ENCODE measurements at regions not wholly inside any gene's neighbourhood (a gene's known extent, or its start where the extent isn't known, plus 50 kb on each side); places are given as distances from the start of the nearest gene placed in this dataset.

GRCh38 chr15:31758126-31758525 lies 272.2 kb upstream of the CHRNA7 start:
- Mint-ChIP-seq H3K36me3 (ENCODE audit: insufficient read depth, unreplicated experiment) (no peaks in the 10 kb centered on the region), H3K4me3 (ENCODE audit: low read depth, unreplicated experiment) (no peak overlapping the region), H3K27me3 (ENCODE audit: unreplicated experiment) (no peaks in the 10 kb centered on the region), H3K9me3 (ENCODE audit: low read depth, unreplicated experiment) (peaks cover 2% of the 10 kb centered on the region), H3K27ac (ENCODE audit: unreplicated experiment) (no peak overlapping the region), H3K4me1 (ENCODE audit: low read depth, unreplicated experiment) (peaks cover 9% of the 10 kb centered on the region)
- intact Hi-C loops (cut with micrococcal nuclease; ENCODE audit: unreplicated experiment) = no loop called here
- CTCF ChIA-PET = interaction anchor here (0.6 kb wide), 1 partner anchor 20 kb away, joined by 3 read pairs; no protein-coding TSS in a partner anchor
- DNase-seq = peak; percentile 56
- no TSS peak for BruUV-seq (replicated peaks)
- TF ChIP-seq CTCF (IDR thresholded peaks at IDR 0.05; ENCODE audit: unreplicated experiment) = no peak

- TF ChIP-seq CTCF (IDR thresholded peaks at IDR 0.05; ENCODE audit: unreplicated experiment) = no peak
- no peaks in the 10 kb centered on the region for H3K9me3 Mint-ChIP-seq (ENCODE audit: low read depth, unreplicated experiment)
- no peak overlapping the region for H3K4me3 Mint-ChIP-seq (ENCODE audit: low read depth, unreplicated experiment)
- CTCF ChIA-PET = no interaction called here
- no peaks in the 10 kb centered on the region for H3K4me1 Mint-ChIP-seq (ENCODE audit: low read depth, unreplicated experiment)
- BruUV-seq (replicated peaks) = no TSS peak
- DNase-seq = no peak
- intact Hi-C loops (cut with micrococcal nuclease; ENCODE audit: unreplicated experiment) = no loop called here
- H3K36me3 Mint-ChIP-seq (ENCODE audit: insufficient read depth, unreplicated experiment) = no peaks in the 10 kb centered on the region
- no peak overlapping the region for H3K27ac Mint-ChIP-seq (ENCODE audit: unreplicated experiment)
- no peaks in the 10 kb centered on the region for H3K27me3 Mint-ChIP-seq (ENCODE audit: unreplicated experiment)
Observed at GRCh38 chr15:31768055-31768454, 262.3 kb upstream of the CHRNA7 start.

DNA sequence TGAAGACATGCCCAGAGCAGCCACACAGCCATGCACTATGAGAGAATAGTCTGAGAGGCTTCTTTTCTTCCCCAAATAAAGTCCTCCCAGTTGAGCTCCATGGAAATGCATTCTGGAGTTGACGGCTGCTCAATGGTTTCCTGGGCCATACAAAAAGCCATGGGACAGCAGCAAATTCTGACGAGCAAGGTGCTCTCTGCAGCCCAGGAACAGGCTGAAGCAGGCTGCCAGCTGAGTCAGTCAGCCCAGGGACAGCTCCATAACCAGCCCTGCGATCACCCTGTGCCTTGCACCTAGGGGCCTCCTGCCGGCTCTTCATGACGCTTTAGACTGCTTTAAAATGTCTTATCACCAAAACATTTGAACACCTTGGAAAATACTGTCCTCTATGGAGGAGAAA lies 256.3 kb upstream of the CHRNA7 start:
- DNase-seq = no peak
- BruUV-seq (replicated peaks) = no TSS peak
- intact Hi-C loops (cut with micrococcal nuclease; ENCODE audit: unreplicated experiment) = no loop called here
- H3K4me1 Mint-ChIP-seq (ENCODE audit: low read depth, unreplicated experiment) = no peaks in the 10 kb centered on the region
- H3K4me3 Mint-ChIP-seq (ENCODE audit: low read depth, unreplicated experiment) = no peak overlapping the region
- CTCF ChIA-PET = no interaction called here
- no peak for TF ChIP-seq CTCF (IDR thresholded peaks at IDR 0.05; ENCODE audit: unreplicated experiment)
- H3K27me3 Mint-ChIP-seq (ENCODE audit: unreplicated experiment) = no peaks in the 10 kb centered on the region
- no peak overlapping the region for H3K27ac Mint-ChIP-seq (ENCODE audit: unreplicated experiment)
- no peaks in the 10 kb centered on the region for H3K36me3 Mint-ChIP-seq (ENCODE audit: insufficient read depth, unreplicated experiment)
- H3K9me3 Mint-ChIP-seq (ENCODE audit: low read depth, unreplicated experiment) = no peaks in the 10 kb centered on the region

- intact Hi-C loops (cut with micrococcal nuclease; ENCODE audit: unreplicated experiment) = no loop called here
- Mint-ChIP-seq H3K4me1 (ENCODE audit: low read depth, unreplicated experiment) (no peaks in the 10 kb centered on the region), H3K27ac (ENCODE audit: unreplicated experiment) (no peak overlapping the region), H3K27me3 (ENCODE audit: unreplicated experiment) (no peaks in the 10 kb centered on the region), H3K36me3 (ENCODE audit: insufficient read depth, unreplicated experiment) (no peaks in the 10 kb centered on the region), H3K9me3 (ENCODE audit: low read depth, unreplicated experiment) (no peaks in the 10 kb centered on the region), H3K4me3 (ENCODE audit: low read depth, unreplicated experiment) (no peak overlapping the region)
- BruUV-seq (replicated peaks) = no TSS peak
- no peak for TF ChIP-seq CTCF (IDR thresholded peaks at IDR 0.05; ENCODE audit: unreplicated experiment)
- no peak for DNase-seq
- CTCF ChIA-PET = no interaction called here
Observed at GRCh38 chr15:31776039-31776438, 254.3 kb upstream of the CHRNA7 start.

DNA sequence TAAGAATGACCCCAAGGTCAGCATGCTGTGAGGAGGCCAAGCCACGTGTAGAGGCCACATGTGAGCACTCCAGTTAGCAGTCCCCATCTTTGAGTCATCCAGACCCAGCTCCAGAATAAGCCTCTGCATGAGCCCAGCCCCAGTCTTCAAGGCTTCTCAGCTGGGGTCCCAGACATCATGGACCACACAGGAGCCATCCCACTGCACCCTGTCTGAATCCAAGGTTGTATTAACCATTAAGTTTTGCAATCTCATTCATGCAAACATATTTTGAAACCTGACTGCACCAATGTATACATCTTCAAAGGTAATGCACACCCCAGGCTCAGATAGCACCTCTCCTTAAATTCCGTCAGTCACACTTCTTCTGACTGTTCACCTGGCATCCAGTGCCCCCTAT lies 249.1 kb upstream of the CHRNA7 start:
- intact Hi-C loops (cut with micrococcal nuclease; ENCODE audit: unreplicated experiment) = no loop called here
- Mint-ChIP-seq H3K27me3 (ENCODE audit: unreplicated experiment) (no peaks in the 10 kb centered on the region), H3K27ac (ENCODE audit: unreplicated experiment) (no peak overlapping the region), H3K36me3 (ENCODE audit: insufficient read depth, unreplicated experiment) (no peaks in the 10 kb centered on the region), H3K4me1 (ENCODE audit: low read depth, unreplicated experiment) (no peaks in the 10 kb centered on the region), H3K9me3 (ENCODE audit: low read depth, unreplicated experiment) (no peaks in the 10 kb centered on the region), H3K4me3 (ENCODE audit: low read depth, unreplicated experiment) (no peak overlapping the region)
- TF ChIP-seq CTCF (IDR thresholded peaks at IDR 0.05; ENCODE audit: unreplicated experiment) = no peak
- CTCF ChIA-PET = no interaction called here
- BruUV-seq (replicated peaks) = no TSS peak
- DNase-seq = no peak

Data from Calu3 (cell line).